SK-N-SH (cell line): ENCODE measurements at regions not wholly inside any gene's neighbourhood (a gene's known extent, or its start where the extent isn't known, plus 50 kb on each side); places are given as distances from the start of the nearest gene placed in this dataset.

Experiments used
- CTCF ChIP-seq: fragments of 200-600 bp; sonication (generic); IDR thresholded peaks from 2 replicates; pipeline ENCODE4 v1.6.1; 2017; ENCODE audit warnings: antibody characterized with exemption, mild to moderate bottlenecking, moderate library complexity
- ELF1 ChIP-seq: IDR thresholded peaks from 2 replicates; pipeline ENCODE4 v1.4.0; 2012
- FOXM1 ChIP-seq: IDR thresholded peaks from 2 replicates; pipeline ENCODE4 v1.4.0; 2012; ENCODE audit warnings: low read depth, mild to moderate bottlenecking
- JUND ChIP-seq: IDR thresholded peaks from 2 replicates; pipeline ENCODE4 v1.4.0; 2012
- MAX ChIP-seq: IDR thresholded peaks from 2 replicates; pipeline ENCODE4 v1.4.0; 2012; ENCODE audit warnings: low read depth
- MXI1 ChIP-seq: IDR thresholded peaks from 2 replicates; pipeline ENCODE4 v1.6.1; 2012; ENCODE audit warnings: mild to moderate bottlenecking, low read depth, low read length, improper control_type of control experiment
- POLR2AphosphoS5 ChIP-seq: IDR thresholded peaks from 2 replicates; pipeline ENCODE4 v1.6.1; 2012; ENCODE audit warnings: low read depth, low read length
- RAD21 ChIP-seq: IDR thresholded peaks from 2 replicates; pipeline ENCODE4 v1.6.1; 2012; ENCODE audit warnings: mild to moderate bottlenecking, low read length
- RCOR1 ChIP-seq: fragments of 150-350 bp; IDR thresholded peaks from 2 replicates; pipeline ENCODE4 v1.6.1; 2017; ENCODE audit warnings: antibody characterized with exemption, low read length
- REST ChIP-seq: IDR thresholded peaks from 2 replicates; pipeline ENCODE4 v1.6.1; 2012; ENCODE audit warnings: mild to moderate bottlenecking, low read depth, low read length, moderate library complexity
- SMC3 ChIP-seq: IDR thresholded peaks from 2 replicates; pipeline ENCODE4 v1.6.1; 2012; ENCODE audit warnings: low read depth, low read length, improper control_type of control experiment
- YY1 ChIP-seq: IDR thresholded peaks from 2 replicates; pipeline ENCODE4 v1.4.0; 2012; ENCODE audit warnings: low read depth, mild to moderate bottlenecking
- ZBTB33 ChIP-seq: IDR thresholded peaks from 2 replicates; pipeline ENCODE4 v1.4.0; 2012; ENCODE audit warnings: low read depth, borderline replicate concordance

DNA sequence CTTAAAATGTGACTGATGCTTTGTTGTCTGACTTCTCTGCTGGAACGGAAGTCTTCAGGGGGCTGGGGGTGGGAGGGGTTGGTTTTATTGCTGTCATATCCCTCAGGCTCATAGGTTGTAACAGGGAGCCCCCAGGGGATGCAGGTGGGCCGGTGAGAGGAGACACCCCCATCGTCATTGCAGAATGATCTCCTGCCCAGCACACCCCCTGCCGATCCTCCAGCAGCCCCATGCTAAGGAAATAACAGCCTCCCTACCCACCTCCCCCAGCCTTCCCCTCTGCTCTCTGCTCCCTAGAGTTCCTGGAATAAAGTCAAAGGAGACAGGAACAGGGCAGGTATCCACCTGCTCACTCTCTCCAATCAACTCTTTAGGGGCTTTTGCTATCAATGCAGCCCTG is 270.1 kb upstream of the TNRC6C start:
- TF ChIP-seq POLR2AphosphoS5 (no peak), CTCF (no peak), MXI1 (no peak), ZBTB33 (no peak), RAD21 (no peak), YY1 (no peak), ELF1 (no peak), FOXM1 (no peak), JUND (no peak), RCOR1 (no peak), REST (no peak), MAX (no peak), SMC3 (no peak)
